Gastrocnemius medialis (tissue), 4 donors: ENCODE measurements at regions not wholly inside any gene's neighbourhood (a gene's known extent, or its start where the extent isn't known, plus 50 kb on each side); places are given as distances from the start of the nearest gene placed in this dataset.

ENCODE experiments used
- ATAC-seq, 2 donors: fragments of 150-250 bp; one replicate each; pipeline ENCODE4 v1.9.1; 2016
- DNase-seq, 2 donors: peaks; one replicate each; pipeline ENCODE4 v3.0.0-alpha.2; 2019
- H3K27ac ChIP-seq, 4 donors: fragments of 200-600 bp; sonication (generic); 1 replicate in 1 of 4; 2 replicates in 3 of 4; pipeline ENCODE4 v1.5.1; 2016 to 2018; ENCODE audit warnings: mild to moderate bottlenecking in 2 of 4, moderate library complexity in 1 of 4
- H3K27me3 ChIP-seq, 3 donors: fragments of 200-600 bp; sonication (generic) in 2 of 3; 1 replicate in 1 of 3; 2 replicates in 2 of 3; pipeline versions ENCODE4 v1.5.1 to v1.6.0; 2016 to 2019; ENCODE audit warnings: mild to moderate bottlenecking in 1 of 3, moderate library complexity in 1 of 3
- H3K36me3 ChIP-seq, 2 donors: fragments of 200-600 bp; sonication (generic) in 1 of 2; one replicate each; pipeline ENCODE4 v1.5.1; 2017 to 2018
- H3K4me1 ChIP-seq, 2 donors: fragments of 200-600 bp; sonication (generic) in 1 of 2; one replicate each; pipeline ENCODE4 v1.5.1; 2016 to 2017; ENCODE audit warnings: mild to moderate bottlenecking in 2 of 2
- H3K4me3 ChIP-seq, 4 donors: fragments of 200-600 bp; sonication (generic) in 3 of 4; 1 replicate in 1 of 4; 2 replicates in 3 of 4; pipeline ENCODE4 v1.5.1; 2016 to 2019; ENCODE audit warnings: mild to moderate bottlenecking in 2 of 4
- H3K9me3 ChIP-seq, 3 donors: fragments of 200-600 bp; sonication (generic) in 2 of 3; 1 replicate in 1 of 3; 2 replicates in 2 of 3; pipeline ENCODE4 v1.5.1; 2016 to 2019
- CTCF ChIP-seq, 5 experiments: fragments of 450-650 bp in 3 of 5; fragments of 200-600 bp in 2 of 5; sonication (generic) in 2 of 5; IDR thresholded peaks in 4 of 5; conservative IDR thresholded peaks in 1 of 5; 1 replicate in 4 of 5; 2 replicates in 1 of 5; pipeline ENCODE4 v1.5.1; 2016 to 2019; ENCODE audit warnings: antibody characterized with exemption in 5 of 5, mild to moderate bottlenecking in 3 of 5, moderate library complexity in 3 of 5
- POLR2A ChIP-seq, 2 donors: fragments of 450-650 bp; IDR thresholded peaks; one replicate each; pipeline ENCODE4 v1.6.1; 2017; ENCODE audit warnings: antibody characterized with exemption in 2 of 2, mild to moderate bottlenecking in 2 of 2, moderate library complexity in 2 of 2
- in situ Hi-C, 4 donors: fragments of 200-750 bp; cut with MboI; loops; one replicate each; pipeline versions ENCODE4 v1.15.0 to v1.8.0; 2017; ENCODE audit warnings: low sequenced_read_pairs in 4 of 4
- intact Hi-C: fragments of 100-400 bp; cut with DNase I; formaldehyde crosslinking; loops from one replicate; pipeline ENCODE4 v1.15.1; 2023; ENCODE audit warnings: low total_unique reads

GRCh38 chr10:88032566-88032965 lies 169.1 kb downstream of the PTEN start:
- no peaks in the 10 kb centered on the region for H3K9me3 ChIP-seq
- no peaks in the 10 kb centered on the region for H3K4me1 ChIP-seq
- in situ Hi-C loops (no loop called here), intact Hi-C loops (no loop called here)
- no peak overlapping the region for H3K4me3 ChIP-seq
- H3K27ac ChIP-seq, result no peak overlapping the region
- no peaks in the 10 kb centered on the region for H3K36me3 ChIP-seq
- no peak for ATAC-seq
- no peak for TF ChIP-seq CTCF (IDR thresholded peaks at IDR 0.05 in 4 of 5, conservative IDR thresholded peaks at IDR 0.05 in 1 of 5)
- DNase-seq, result no peak
- no peaks in the 10 kb centered on the region for H3K27me3 ChIP-seq

- no peak overlapping the region for H3K27ac ChIP-seq
- no peaks in the 10 kb centered on the region for H3K9me3 ChIP-seq
- ATAC-seq, result no peak
- TF ChIP-seq POLR2A (IDR thresholded peaks at IDR 0.05) (no peak), CTCF (IDR thresholded peaks at IDR 0.05 in 4 of 5, conservative IDR thresholded peaks at IDR 0.05 in 1 of 5) (no peak)
- DNase-seq, result no peak
- in situ Hi-C loops (no loop called here), intact Hi-C loops (no loop called here)
- H3K4me3 ChIP-seq, result no peak overlapping the region
- no peaks in the 10 kb centered on the region for H3K36me3 ChIP-seq
- no peaks in the 10 kb centered on the region for H3K4me1 ChIP-seq
- H3K27me3 ChIP-seq, result no peaks in the 10 kb centered on the region
Measured at GRCh38 chr10:88033385-88033784, 170.0 kb downstream of the PTEN start.

GRCh38 chr10:88033793-88034192 lies 170.4 kb downstream of the PTEN start:
- no peaks in the 10 kb centered on the region for H3K9me3 ChIP-seq
- H3K36me3 ChIP-seq, result no peaks in the 10 kb centered on the region
- no peak for DNase-seq
- intact Hi-C loops, result no loop called here
- TF ChIP-seq CTCF (IDR thresholded peaks at IDR 0.05 in 4 of 5, conservative IDR thresholded peaks at IDR 0.05 in 1 of 5), result no peak
- no peak for TF ChIP-seq POLR2A (IDR thresholded peaks at IDR 0.05)
- in situ Hi-C loops, result no loop called here
- no peak overlapping the region for H3K4me3 ChIP-seq
- H3K27me3 ChIP-seq, result no peaks in the 10 kb centered on the region
- ATAC-seq, result no peak
- H3K4me1 ChIP-seq, result no peaks in the 10 kb centered on the region
- no peak overlapping the region for H3K27ac ChIP-seq

GRCh38 chr10:88036126-88036525 lies 172.7 kb downstream of the PTEN start:
- no peak for ATAC-seq
- H3K36me3 ChIP-seq, result no peaks in the 10 kb centered on the region
- DNase-seq, result no peak
- no peak overlapping the region for H3K27ac ChIP-seq
- H3K27me3 ChIP-seq, result no peaks in the 10 kb centered on the region
- in situ Hi-C loops (no loop called here), intact Hi-C loops (no loop called here)
- no peaks in the 10 kb centered on the region for H3K9me3 ChIP-seq
- no peak for TF ChIP-seq POLR2A (IDR thresholded peaks at IDR 0.05)
- TF ChIP-seq CTCF (IDR thresholded peaks at IDR 0.05 in 4 of 5, conservative IDR thresholded peaks at IDR 0.05 in 1 of 5), result no peak
- H3K4me1 ChIP-seq, result no peaks in the 10 kb centered on the region
- no peak overlapping the region for H3K4me3 ChIP-seq

- H3K27me3 ChIP-seq, result no peaks in the 10 kb centered on the region
- peaks cover 11 to 13% of the 10 kb centered on the region in 2 donors for H3K4me1 ChIP-seq
- no peak overlapping the region for H3K27ac ChIP-seq
- intact Hi-C loops, result no loop called here
- no peak for TF ChIP-seq CTCF (IDR thresholded peaks at IDR 0.05 in 4 of 5, conservative IDR thresholded peaks at IDR 0.05 in 1 of 5)
- no peak for TF ChIP-seq POLR2A (IDR thresholded peaks at IDR 0.05)
- no peaks in the 10 kb centered on the region for H3K9me3 ChIP-seq
- H3K4me3 ChIP-seq, result no peak overlapping the region
- no peaks in the 10 kb centered on the region for H3K36me3 ChIP-seq
- DNase-seq, result no peak
- in situ Hi-C loops, result no loop called here
- ATAC-seq, result no peak
Measured at GRCh38 chr10:88037623-88038022, 174.2 kb downstream of the PTEN start.
